K562 (cell line): ENCODE measurements at regions not wholly inside any gene's neighbourhood (a gene's known extent, or its start where the extent isn't known, plus 50 kb on each side); places are given as distances from the start of the nearest gene placed in this dataset.

Experiments used
- ATAC-seq: fragments of 200-7000 bp; cut with Tn5 transposase; 3 replicates; pipeline ENCODE4 v1.9.1; 2020; ENCODE audit warnings: moderate library complexity
- BruUV-seq: library from RNA; stranded (reverse); fragments of 400-500 nt; replicated peaks from 2 replicates; lab custom pipeline; 2021; lab: Mats Ljungman, UMichigan
- CTCF ChIA-PET: fragments of 300-600 bp; formaldehyde crosslinking; extraction: SDS; loops from one replicate; lab custom pipeline; 2021; ENCODE audit warnings: low intra/inter-chr PET ratio; lab: Yijun Ruan, JAX
- POLR2A ChIA-PET: fragments of 300-600, 350-650 bp; sonication (Branson Sonifier 250); formaldehyde crosslinking; extraction: SDS; loops from one replicate; lab custom pipeline; 2021; ENCODE audit warnings: antibody characterized with exemption, inconsistent platforms; lab: Yijun Ruan, JAX
- DNase-seq, 4 experiments: peaks; one replicate each; pipeline versions ENCODE4 v3.0.0 to v3.0.0-alpha.2; 2011 to 2018; ENCODE audit warnings: low spot score in 3 of 4, mixed read lengths in 3 of 4; ENCODE audit errors: extremely low read depth in 1 of 4
- FAIRE-seq: peaks from 2 replicates; lab custom pipeline; 2011; peaks lifted over from hg19 to GRCh38; lab: Jason Lieb, UNC
- H2AFZ ChIP-seq: 2 replicates; pipeline ENCODE4 v1.6.0; 2011; ENCODE audit warnings: low read depth, low read length, control low read depth, inconsistent platforms
- H3K27ac ChIP-seq: fragments of 200-600 bp; 3 replicates; pipeline ENCODE4 v1.8.0; 2011; ENCODE audit warnings: low read depth, mild to moderate bottlenecking, control low read depth, inconsistent platforms, low read length, moderate library complexity, mixed read lengths; ENCODE audit errors: extremely low read depth
- H3K27me3 ChIP-seq, 2 experiments: fragments of 300-600 bp in 1 of 2; 2 replicates in 1 of 2; 3 replicates in 1 of 2; pipeline versions ENCODE4 v1.6.0 to v1.8.0; 2011; ENCODE audit warnings: inconsistent platforms in 2 of 2, low read length in 2 of 2, mild to moderate bottlenecking in 1 of 2, mixed read lengths in 1 of 2, moderate library complexity in 1 of 2; ENCODE audit not compliant: control insufficient read depth in 2 of 2, insufficient read depth in 2 of 2
- H3K36me3 ChIP-seq: fragments of 300-600 bp; 3 replicates; pipeline ENCODE4 v1.8.0; 2011; ENCODE audit warnings: mild to moderate bottlenecking, low read length, inconsistent platforms; ENCODE audit not compliant: control insufficient read depth, insufficient read depth
- H3K4me1 ChIP-seq, 2 experiments: fragments of 200-600 bp in 1 of 2; replicated peaks in 1 of 2; 2 replicates in 1 of 2; 3 replicates in 1 of 2; pipeline versions ENCODE4 v1.5.1 to v1.8.0; 2011; ENCODE audit warnings: inconsistent platforms in 2 of 2, low read length in 2 of 2, mild to moderate bottlenecking in 1 of 2, mixed read lengths in 1 of 2, moderate library complexity in 1 of 2; ENCODE audit not compliant: control insufficient read depth in 2 of 2, insufficient read depth in 2 of 2
- H3K4me2 ChIP-seq: 2 replicates; pipeline ENCODE4 v1.6.1; 2011; ENCODE audit warnings: low read length, control low read depth, inconsistent platforms, mixed read lengths; ENCODE audit not compliant: insufficient read depth
- H3K4me3 ChIP-seq: fragments of 200-600 bp; sonication (generic), shearing (Covaris generic); 2 replicates; pipeline ENCODE4 v1.5.1; 2016; ENCODE audit warnings: control low read depth, inconsistent platforms
- H3K79me2 ChIP-seq: fragments of 200-600 bp; 3 replicates; pipeline ENCODE4 v1.8.0; 2011; ENCODE audit warnings: low read length, inconsistent platforms; ENCODE audit not compliant: control insufficient read depth, insufficient read depth
- H3K9ac ChIP-seq, 2 experiments: 2 replicates each; pipeline versions ENCODE4 v1.6.0 to v1.6.1; 2011; ENCODE audit warnings: low read depth in 2 of 2, low read length in 2 of 2, control low read depth in 1 of 2, inconsistent platforms in 1 of 2, mild to moderate bottlenecking in 1 of 2, mixed read lengths in 1 of 2; ENCODE audit not compliant: insufficient read depth in 1 of 2
- H3K9me1 ChIP-seq: one replicate; pipeline ENCODE4 v1.6.0; 2011; ENCODE audit warnings: inconsistent platforms, mild to moderate bottlenecking, low read length, moderate library complexity; ENCODE audit not compliant: control insufficient read depth, insufficient read depth
- H3K9me3 ChIP-seq: replicated peaks from 2 replicates; pipeline ENCODE4 v1.5.1; 2011; ENCODE audit warnings: low read depth, low read length, inconsistent platforms; ENCODE audit not compliant: control insufficient read depth, insufficient read depth
- H4K20me1 ChIP-seq: replicated peaks from 2 replicates; pipeline ENCODE4 v1.6.1; 2011; ENCODE audit warnings: low read length, inconsistent platforms, mixed read lengths; ENCODE audit not compliant: control insufficient read depth, insufficient read depth
- ARID2 ChIP-seq: fragments of 450-650 bp; IDR thresholded peaks from 2 replicates; pipeline ENCODE4 v1.6.1; 2017; ENCODE audit warnings: antibody characterized with exemption, mild to moderate bottlenecking
- CTCFL ChIP-seq: IDR thresholded peaks from 2 replicates; pipeline ENCODE4 v1.6.1; 2011; ENCODE audit warnings: borderline replicate concordance, low read depth, mild to moderate bottlenecking, moderate library complexity, low read length; ENCODE audit not compliant: insufficient read depth, poor library complexity, severe bottlenecking
- DPF2 ChIP-seq: fragments of 450-650 bp; IDR thresholded peaks from 2 replicates; pipeline ENCODE4 v1.6.1; 2016
- GTF2F1 ChIP-seq: IDR thresholded peaks from 2 replicates; pipeline ENCODE4 v1.6.1; 2011; ENCODE audit warnings: low read depth, low read length, improper control_type of control experiment
- IFI16 ChIP-seq: fragments of 250-450 bp; sonication (Bioruptor Pico); IDR thresholded peaks from 2 replicates; pipeline ENCODE4 v2.1.2; 2022; ENCODE audit warnings: mild to moderate bottlenecking, inconsistent platforms
- PHF20 ChIP-seq: fragments of 450-650 bp; IDR thresholded peaks from 2 replicates; pipeline ENCODE4 v1.6.1; 2018; ENCODE audit not compliant: partially characterized antibody
- POU5F1 ChIP-seq: fragments of 150-350 bp; IDR thresholded peaks from 2 replicates; pipeline ENCODE4 v1.6.1; 2014; ENCODE audit warnings: borderline replicate concordance, low read length, low read depth, mild to moderate bottlenecking; ENCODE audit not compliant: partially characterized antibody
- RBM34 ChIP-seq: fragments of 200-400 bp; formaldehyde crosslinking; IDR thresholded peaks from 2 replicates; pipeline ENCODE4 v1.6.1; 2018; ENCODE audit warnings: low read length, borderline replicate concordance; ENCODE audit not compliant: insufficient read depth
- ZSCAN32 ChIP-seq: fragments of 450-650 bp; formaldehyde crosslinking; IDR thresholded peaks from 2 replicates; pipeline ENCODE4 v1.4.0; 2020; ENCODE audit warnings: mild to moderate bottlenecking, moderate library complexity
- WGBS: fragments of 100-300 bp; shearing (Covaris generic); methylation state at CpG from one replicate; pipeline ENCODE4 v1.1.6; 2016; ENCODE audit warnings: low coverage, mixed read lengths; ENCODE audit not compliant: insufficient coverage; ENCODE audit errors: missing lambda C conversion rate; 5-methylcytosine and 5-hydroxymethylcytosine counted together
- in situ Hi-C: fragments of 300-500 bp; cut with MboI; formaldehyde crosslinking; loops from 4 replicates; pipeline ENCODE4 v1.15.0; 2018; ENCODE audit warnings: inconsistent platforms, mixed read lengths
- intact Hi-C: fragments of 100-400 bp; cut with micrococcal nuclease; formaldehyde crosslinking; loops from 2 replicates; pipeline ENCODE4 v1.14.2; 2022

DNA sequence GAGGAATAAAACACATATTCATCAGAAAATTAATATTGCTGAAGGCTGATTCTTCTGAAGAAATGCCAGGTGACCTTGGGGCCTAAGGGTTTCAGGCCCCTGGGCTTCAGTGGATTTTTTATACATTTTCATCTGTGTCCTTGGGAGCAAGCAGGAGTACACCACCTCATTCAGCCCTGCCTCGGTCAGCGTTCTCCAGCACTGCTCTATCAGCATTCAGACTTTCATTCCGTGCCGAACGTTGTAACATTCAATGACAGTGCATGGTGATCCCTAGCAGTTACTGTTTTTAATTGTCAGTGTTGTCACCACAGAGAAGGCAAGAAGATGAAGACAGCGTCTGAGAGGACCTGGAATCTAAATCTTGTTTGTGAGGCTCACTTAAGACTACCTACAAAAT, 490.4 kb downstream of the DNAH5 start:
- Histone ChIP-seq H3K9me3 (no peaks in the 10 kb centered on the region; the same call in 1 of the 2 replicates), H3K27me3 (no peaks in the 10 kb centered on the region), H3K4me3 (no peak overlapping the region), H3K9ac (no peak overlapping the region), H3K79me2 (no peaks in the 10 kb centered on the region), H3K4me2 (no peak overlapping the region), H3K4me1 (no peaks in the 10 kb centered on the region), H3K27ac (no peak overlapping the region), H4K20me1 (no peaks in the 10 kb centered on the region), H2AFZ (no peak overlapping the region), H3K36me3 (no peaks in the 10 kb centered on the region), H3K9me1 (no peaks in the 10 kb centered on the region)
- WGBS, result 0% methylated on average over 6 of the region's 6 CpGs
- ATAC-seq (no peak), DNase-seq (no peak), FAIRE-seq (no peak)
- no TSS peak for BruUV-seq
- TF ChIP-seq POU5F1, result no peak
- no peak for TF ChIP-seq CTCFL
- no peak for TF ChIP-seq RBM34
- no peak for TF ChIP-seq ZSCAN32 (CRISPR knock-in tag)
- no peak for TF ChIP-seq ARID2
- no peak for TF ChIP-seq IFI16
- TF ChIP-seq DPF2, result no peak
- TF ChIP-seq PHF20, result no peak
- TF ChIP-seq GTF2F1, result no peak
- intact Hi-C loops (no loop called here), in situ Hi-C loops (no loop called here)
- ChIA-PET CTCF (no interaction called here), POLR2A (no interaction called here)
